ENCODE measurements at regions not wholly inside any gene's neighbourhood (a gene's known extent, or its start where the extent isn't known, plus 50 kb on each side); places are given as distances from the start of the nearest gene placed in this dataset.

DNA sequence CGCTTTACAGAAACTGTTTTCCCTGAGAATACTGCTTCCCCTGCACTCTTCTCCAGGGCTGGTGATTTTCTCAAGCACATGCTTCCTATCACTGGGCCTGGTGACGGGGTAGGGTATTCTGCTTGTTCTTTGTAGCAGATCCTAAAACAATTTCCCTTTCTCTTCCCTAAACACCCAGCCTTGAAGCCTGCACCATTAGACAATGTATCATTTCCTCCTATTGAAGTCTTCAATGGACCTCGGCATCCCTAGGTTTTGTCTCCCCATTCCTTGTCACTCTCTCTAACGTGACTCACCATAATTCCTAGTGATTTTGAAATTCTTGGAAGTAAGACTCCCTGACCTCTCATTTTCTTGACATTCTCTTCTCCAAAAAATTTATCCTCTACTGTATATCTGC is 109.5 kb upstream of the GHITM start:
- DNase-seq (ENCODE audit: low spot score) (no peak), ATAC-seq (ENCODE audit: low FRiP score) (no peak)
- no peak for TF ChIP-seq CTCF (IDR thresholded peaks at IDR 0.05)

DNA sequence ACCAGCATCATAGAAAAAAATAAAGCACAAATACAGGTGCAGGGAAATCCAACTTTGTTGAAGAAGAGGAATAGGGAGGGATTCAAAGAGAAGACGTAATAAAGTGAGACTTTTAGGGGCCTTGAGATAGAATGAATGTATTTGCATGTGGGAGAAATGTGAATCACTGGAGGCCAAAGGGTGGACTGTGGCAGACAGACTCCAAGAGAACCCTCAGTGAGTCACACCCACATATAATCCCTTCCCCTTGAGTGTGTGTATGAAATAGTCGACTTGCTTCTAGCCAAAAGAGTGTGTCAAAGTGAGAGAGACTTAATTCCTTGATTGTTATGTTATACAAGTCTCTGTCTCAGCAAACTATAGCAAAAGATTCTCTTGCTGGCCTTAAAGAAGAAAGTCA is 101.3 kb upstream of the GHITM start:
- no peak for TF ChIP-seq CTCF (IDR thresholded peaks at IDR 0.05)
- no peak for ATAC-seq (ENCODE audit: low FRiP score)
- no peak for DNase-seq (ENCODE audit: low spot score)

DNA sequence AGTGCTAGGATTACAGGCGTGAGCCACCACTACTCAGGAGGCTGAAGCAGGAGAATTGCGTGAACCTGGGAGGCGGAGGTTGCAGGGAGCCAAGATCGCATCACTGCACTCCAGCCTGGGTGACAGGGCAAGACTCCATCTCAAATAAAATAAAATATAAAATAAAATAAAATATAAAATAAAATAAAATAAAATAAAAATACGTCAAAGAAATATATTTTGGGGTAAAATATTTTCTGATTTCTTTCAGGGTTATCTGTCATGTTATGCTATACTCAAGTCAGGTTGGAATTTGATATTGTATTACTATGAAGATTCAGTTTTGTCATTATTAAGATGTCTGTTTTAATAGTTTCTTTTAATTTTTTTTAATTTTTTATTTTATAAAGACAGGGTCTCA is 99.4 kb upstream of the GHITM start:
- TF ChIP-seq CTCF (IDR thresholded peaks at IDR 0.05): no peak
- ATAC-seq (ENCODE audit: low FRiP score): no peak

DNA sequence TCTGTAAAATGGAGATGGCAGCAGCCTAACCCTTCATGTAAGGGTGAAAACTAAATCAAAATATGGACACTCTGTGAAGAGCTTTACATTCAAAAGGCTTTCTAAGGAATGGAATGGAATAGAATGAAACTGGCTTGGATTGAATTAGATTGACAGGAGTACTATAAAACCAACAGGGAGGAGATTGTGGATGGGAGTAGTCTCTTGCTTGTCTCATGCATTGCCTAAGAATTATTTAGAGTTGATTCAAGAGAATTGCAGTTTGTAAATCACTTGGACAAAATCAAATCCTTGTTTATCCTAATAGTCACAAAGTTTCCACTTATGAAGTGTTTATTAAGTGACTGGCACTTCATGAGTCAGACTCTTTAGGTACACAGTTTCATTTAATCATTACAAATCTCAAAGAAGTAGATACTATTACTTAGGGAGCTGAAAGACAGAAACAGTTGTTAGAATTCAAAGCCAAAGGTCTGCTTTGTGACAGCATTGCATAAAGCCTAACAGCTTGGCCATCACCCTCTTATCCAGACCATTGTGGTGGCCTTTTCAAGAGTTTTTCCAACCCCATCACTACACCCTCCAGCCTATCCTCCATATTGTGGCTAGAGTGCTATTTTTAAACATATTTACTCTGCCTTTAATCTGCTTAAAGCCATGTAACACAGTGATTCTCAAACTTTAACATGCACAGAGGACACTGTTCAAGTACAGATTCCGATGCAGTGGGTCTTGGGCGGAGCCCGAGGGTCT is 91.9 kb upstream of the GHITM start:
- DNase-seq (ENCODE audit: low spot score) (no peak), ATAC-seq (ENCODE audit: low FRiP score) (no peak)
- TF ChIP-seq CTCF (IDR thresholded peaks at IDR 0.05): no peak

More for the DNA sequence above, 99.4 kb upstream of the GHITM start:
- DNase-seq (ENCODE audit: low spot score): no peak

DNA sequence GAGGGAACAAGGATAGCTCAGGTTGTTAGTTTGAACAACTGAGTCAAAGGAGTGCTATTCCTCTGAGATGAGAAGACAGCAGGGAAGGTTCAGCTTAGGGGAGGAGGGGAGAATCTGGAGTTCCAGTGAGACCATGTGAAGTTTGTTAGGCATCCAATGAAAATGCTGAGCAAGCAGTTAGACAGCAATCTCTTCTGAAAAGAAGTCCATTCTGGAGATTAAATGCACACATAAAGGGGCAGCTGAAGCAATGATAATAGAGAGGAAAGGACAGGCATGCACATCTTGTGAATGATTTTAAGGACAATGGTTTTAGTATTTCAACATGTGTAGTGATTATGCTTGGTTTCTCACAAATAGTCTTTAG is 89.7 kb upstream of the GHITM start:
- ATAC-seq (ENCODE audit: low FRiP score): no peak

DNA sequence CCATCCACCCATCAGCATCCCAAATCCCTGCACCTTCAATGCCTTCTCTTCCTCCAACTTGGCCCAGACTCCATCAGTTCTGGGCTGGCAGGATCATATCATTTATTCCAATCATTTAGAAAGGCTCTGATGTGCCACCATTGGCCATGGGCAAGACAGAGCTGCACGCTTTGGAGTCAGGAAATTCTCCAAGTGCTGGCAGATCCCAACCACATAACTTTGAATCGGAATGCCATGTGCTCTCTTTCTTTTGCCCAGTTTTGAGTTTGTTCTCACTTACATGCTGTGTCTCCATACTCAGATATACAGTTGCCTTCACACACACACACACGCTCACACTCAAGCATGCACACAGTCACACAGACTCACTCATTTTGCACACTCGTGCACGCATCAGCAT is 85.7 kb upstream of the GHITM start:
- ATAC-seq (ENCODE audit: low FRiP score) (no peak), DNase-seq (ENCODE audit: low spot score) (no peak)
- no peak for TF ChIP-seq CTCF (IDR thresholded peaks at IDR 0.05)

More for the DNA sequence above, 89.7 kb upstream of the GHITM start:
- no peak for DNase-seq (ENCODE audit: low spot score)
- no peak for TF ChIP-seq CTCF (IDR thresholded peaks at IDR 0.05)

DNA sequence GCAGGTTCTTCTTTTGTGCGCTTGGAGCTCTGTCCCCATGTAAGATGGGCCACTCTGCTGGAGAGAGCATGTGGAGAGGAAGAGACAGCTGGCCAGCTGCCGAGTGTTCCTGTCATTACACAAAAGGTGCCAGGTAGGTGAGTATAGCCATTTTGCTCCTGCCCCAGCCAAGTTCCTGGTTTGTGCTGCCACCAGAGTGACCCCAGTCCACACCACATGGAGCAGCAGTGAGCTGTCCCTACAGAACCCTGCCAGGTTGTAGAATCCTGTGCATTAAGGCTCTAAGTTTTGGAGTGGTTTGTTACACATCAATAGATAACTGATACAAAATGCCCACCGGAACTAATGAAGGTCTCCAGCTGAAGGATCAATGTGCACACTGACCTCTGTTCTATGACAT is 84.6 kb upstream of the GHITM start:
- ATAC-seq (ENCODE audit: low FRiP score) (no peak), DNase-seq (ENCODE audit: low spot score) (no peak)
- TF ChIP-seq CTCF (IDR thresholded peaks at IDR 0.05): no peak
